Uterus (tissue), 2 donors: ENCODE measurements at regions not wholly inside any gene's neighbourhood (a gene's known extent, or its start where the extent isn't known, plus 50 kb on each side); places are given as distances from the start of the nearest gene placed in this dataset.

Experiments used
- CTCF ChIP-seq, 4 experiments: fragments of 200-600 bp in 2 of 4; fragments of 450-650 bp in 2 of 4; sonication (generic) in 2 of 4; IDR thresholded peaks; one replicate each; pipeline ENCODE4 v1.5.1; 2016 to 2019; ENCODE audit warnings: antibody characterized with exemption in 4 of 4, mild to moderate bottlenecking in 2 of 4, moderate library complexity in 1 of 4
- POLR2A ChIP-seq, 2 donors: fragments of 450-650 bp; IDR thresholded peaks; one replicate each; pipeline ENCODE4 v1.6.1; 2016; ENCODE audit warnings: antibody characterized with exemption in 2 of 2, mild to moderate bottlenecking in 1 of 2, moderate library complexity in 1 of 2

DNA sequence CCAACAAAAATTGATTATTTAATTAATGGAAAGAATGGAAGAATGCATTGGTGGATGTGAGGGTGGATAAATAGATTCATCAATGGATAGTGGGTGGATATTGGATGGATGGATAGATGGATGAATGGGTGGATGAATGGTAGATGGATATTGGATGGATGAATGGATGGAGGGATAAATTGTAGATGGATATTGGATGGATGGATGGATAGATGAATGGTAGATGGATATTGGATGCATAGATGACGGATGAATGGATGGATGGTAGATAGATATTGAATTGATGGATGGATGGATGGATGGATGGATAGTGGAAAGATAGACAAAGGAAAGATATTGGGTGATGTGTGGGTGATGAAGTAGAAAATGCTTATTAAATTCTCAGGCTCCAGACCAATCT, 123.6 kb upstream of the KAZN start:
- TF ChIP-seq POLR2A (IDR thresholded peaks at IDR 0.05) = no peak
- TF ChIP-seq CTCF (IDR thresholded peaks at IDR 0.05) = no peak
